GM18498 (cell line): ENCODE measurements at regions not wholly inside any gene's neighbourhood (a gene's known extent, or its start where the extent isn't known, plus 50 kb on each side); places are given as distances from the start of the nearest gene placed in this dataset.
"Not testable (repeated sequence)": the region's sequence is repeated elsewhere in the genome, so short reads cannot be mapped to it uniquely, and the experiment has no call there.

Experiments
- ATAC-seq: cut with Tn5 transposase; IDR thresholded peaks from one replicate; pipeline ENCODE4 v1.9.1; 2021; ENCODE audit warnings: mild to moderate bottlenecking, moderate library complexity; ENCODE audit not compliant: unreplicated experiment

GRCh38 chr14:25699981-25700380 lies 650.0 kb upstream of the STXBP6 start:
- ATAC-seq = no peak

GRCh38 chr14:25698111-25698510 lies 648.2 kb upstream of the STXBP6 start:
- ATAC-seq = no peak

GRCh38 chr14:25696176-25696575 lies 646.2 kb upstream of the STXBP6 start:
- ATAC-seq = no peak

- no peak for ATAC-seq
Observed at GRCh38 chr14:25685004-25685403, 635.1 kb upstream of the STXBP6 start.

- no peak for ATAC-seq
Observed at GRCh38 chr14:25680934-25681333, 631.0 kb upstream of the STXBP6 start.

GRCh38 chr14:25680511-25680910 lies 630.6 kb upstream of the STXBP6 start:
- not testable (repeated sequence) for ATAC-seq

- ATAC-seq = no peak
Observed at GRCh38 chr14:25677111-25677510, 627.2 kb upstream of the STXBP6 start.

- ATAC-seq = no peak
Observed at GRCh38 chr14:25667387-25667786, 617.4 kb upstream of the STXBP6 start.

GRCh38 chr14:25666877-25667276 lies 616.9 kb upstream of the STXBP6 start:
- ATAC-seq = no peak

GRCh38 chr14:25658988-25659387 lies 609.0 kb upstream of the STXBP6 start:
- ATAC-seq = no peak

- no peak for ATAC-seq
Observed at GRCh38 chr14:25630447-25630846, 580.5 kb upstream of the STXBP6 start.

GRCh38 chr14:25628978-25629377 lies 579.0 kb upstream of the STXBP6 start:
- no peak for ATAC-seq

GRCh38 chr14:25628390-25628789 lies 578.4 kb upstream of the STXBP6 start:
- no peak for ATAC-seq

GRCh38 chr14:25626986-25627385 lies 577.0 kb upstream of the STXBP6 start:
- no peak for ATAC-seq

- no peak for ATAC-seq
Observed at GRCh38 chr14:25622763-25623162, 572.8 kb upstream of the STXBP6 start.

- no peak for ATAC-seq
Observed at GRCh38 chr14:25620515-25620914, 570.6 kb upstream of the STXBP6 start.

GRCh38 chr14:25615174-25615573 lies 565.2 kb upstream of the STXBP6 start:
- no peak for ATAC-seq

GRCh38 chr14:25607192-25607591 lies 557.2 kb upstream of the STXBP6 start:
- no peak for ATAC-seq

- ATAC-seq = no peak
Observed at GRCh38 chr14:25602106-25602505, 552.2 kb upstream of the STXBP6 start.

- ATAC-seq = no peak
Observed at GRCh38 chr14:25588751-25589150, 538.8 kb upstream of the STXBP6 start.

GRCh38 chr14:25574628-25575325 lies 524.8 kb upstream of the STXBP6 start:
- no peak for ATAC-seq

- ATAC-seq = no peak
Observed at GRCh38 chr14:25570483-25570882, 520.5 kb upstream of the STXBP6 start.

GRCh38 chr14:25557466-25557865 lies 507.5 kb upstream of the STXBP6 start:
- no peak for ATAC-seq
